Stomach (tissue), 8 donors: ENCODE measurements at regions not wholly inside any gene's neighbourhood (a gene's known extent, or its start where the extent isn't known, plus 50 kb on each side); places are given as distances from the start of the nearest gene placed in this dataset.

Source experiments
- DNase-seq, 2 donors: peaks; one replicate each; pipeline versions ENCODE4 v3.0.0 to v3.0.0-alpha.2; 2013 to 2019
- H3K27ac ChIP-seq, 5 donors: fragments of 200-600 bp in 4 of 5; sonication (generic) in 4 of 5; one replicate each; pipeline ENCODE4 v1.5.1; 2013 to 2019; ENCODE audit warnings: mild to moderate bottlenecking in 1 of 5, moderate library complexity in 1 of 5
- H3K27me3 ChIP-seq, 3 donors: fragments of 200-600 bp; sonication (generic); one replicate each; pipeline ENCODE4 v1.5.1; 2017 to 2019; ENCODE audit warnings: mixed run types in 1 of 3
- H3K36me3 ChIP-seq, 4 donors: fragments of 200-600 bp; sonication (generic); 1 replicate in 3 of 4; 2 replicates in 1 of 4; pipeline ENCODE4 v1.5.1; 2016 to 2019
- H3K4me1 ChIP-seq, 4 donors: fragments of 200-600 bp; sonication (generic); one replicate each; pipeline ENCODE4 v1.5.1; 2016 to 2019
- H3K4me3 ChIP-seq, 4 donors: fragments of 200-600 bp; sonication (generic) in 3 of 4; one replicate each; pipeline ENCODE4 v1.5.1; 2016 to 2019; ENCODE audit warnings: mild to moderate bottlenecking in 1 of 4
- H3K9me3 ChIP-seq, 4 donors: fragments of 200-600 bp; sonication (generic); one replicate each; pipeline ENCODE4 v1.5.1; 2016 to 2019
- CTCF ChIP-seq, 7 experiments: fragments of 450-650 bp in 4 of 7; fragments of 200-600 bp in 3 of 7; sonication (generic) in 3 of 7; IDR thresholded peaks; one replicate each; pipeline ENCODE4 v1.5.1; 2016 to 2019; ENCODE audit warnings: antibody characterized with exemption in 7 of 7, control low read depth in 2 of 7, mild to moderate bottlenecking in 1 of 7
- EP300 ChIP-seq: sonication (generic); formaldehyde crosslinking; IDR thresholded peaks from one replicate; pipeline ENCODE4 v1.6.1; 2017; ENCODE audit warnings: antibody characterized with exemption
- POLR2A ChIP-seq, 4 donors: fragments of 450-650 bp; IDR thresholded peaks; one replicate each; pipeline ENCODE4 v1.6.1; 2016; ENCODE audit warnings: antibody characterized with exemption in 4 of 4, control low read depth in 2 of 4, mild to moderate bottlenecking in 1 of 4, moderate library complexity in 1 of 4
- POLR2AphosphoS5 ChIP-seq, 3 donors: sonication (generic); formaldehyde crosslinking; IDR thresholded peaks; one replicate each; pipeline ENCODE4 v1.6.1; 2016; ENCODE audit warnings: antibody characterized with exemption in 3 of 3
- WGBS, 5 donors: extraction: QIAGEN DNeasy Blood & Tissue Kit in 3 of 5; methylation state at CpG; one replicate each; pipeline versions ENCODE4 v1.1.5 to v1.1.7; 2013 to 2018; 5-methylcytosine and 5-hydroxymethylcytosine counted together
- intact Hi-C: fragments of 100-400 bp; cut with DNase I; formaldehyde crosslinking; loops from one replicate; pipeline ENCODE4 v1.15.1; 2023; ENCODE audit warnings: low total_unique reads
- donor health status: healthy with polysubstance abuse.
- donor health status: Bipolar disorder and iron deficiency.
- donor health status: healthy.

GRCh38 chrX:45876206-45876605, 669.0 kb downstream of the ZNF674 start:
- 75 to 90% (median 87%) methylated on average over 4 of the region's 4 CpGs for WGBS, 5 donors
- DNase-seq: no peak
- intact Hi-C loops: no loop called here
- Histone ChIP-seq H3K4me3 (no peak overlapping the region), H3K27me3 (no peaks in the 10 kb centered on the region), H3K4me1 (no peaks in the 10 kb centered on the region), H3K9me3 (no peaks in the 10 kb centered on the region), H3K36me3 (no peaks in the 10 kb centered on the region), H3K27ac (no peak overlapping the region)
- TF ChIP-seq EP300: no peak
- TF ChIP-seq POLR2A (IDR thresholded peaks at IDR 0.05): no peak
- no peak for TF ChIP-seq CTCF (IDR thresholded peaks at IDR 0.05)
- TF ChIP-seq POLR2AphosphoS5 (IDR thresholded peaks at IDR 0.05): no peak

GRCh38 chrX:45873781-45874180, 671.4 kb downstream of the ZNF674 start:
- TF ChIP-seq EP300 (no peak), CTCF (IDR thresholded peaks at IDR 0.05) (no peak), POLR2AphosphoS5 (IDR thresholded peaks at IDR 0.05) (no peak), POLR2A (IDR thresholded peaks at IDR 0.05) (no peak)
- Histone ChIP-seq H3K9me3 (no peaks in the 10 kb centered on the region), H3K4me3 (no peak overlapping the region), H3K4me1 (no peaks in the 10 kb centered on the region), H3K27me3 (no peaks in the 10 kb centered on the region), H3K36me3 (no peaks in the 10 kb centered on the region), H3K27ac (no peak overlapping the region)
- intact Hi-C loops: no loop called here
- 57 to 91% (median 72%) methylated on average over 3 of the region's 3 CpGs for WGBS, 5 donors
- DNase-seq: no peak

- Histone ChIP-seq H3K27ac (no peak overlapping the region), H3K27me3 (no peaks in the 10 kb centered on the region), H3K36me3 (no peaks in the 10 kb centered on the region), H3K4me3 (no peak overlapping the region), H3K9me3 (no peaks in the 10 kb centered on the region), H3K4me1 (no peaks in the 10 kb centered on the region)
- DNase-seq: no peak
- 77 to 93% (median 82%) methylated on average over 1 of the region's 1 CpG for WGBS, 5 donors
- intact Hi-C loops: no loop called here
- TF ChIP-seq CTCF (IDR thresholded peaks at IDR 0.05) (no peak), POLR2A (IDR thresholded peaks at IDR 0.05) (no peak), POLR2AphosphoS5 (IDR thresholded peaks at IDR 0.05) (no peak)
Measured at GRCh38 chrX:45872480-45872879, 671.8 kb upstream of the DIPK2B start.

GRCh38 chrX:45868425-45868824, 667.7 kb upstream of the DIPK2B start:
- Histone ChIP-seq H3K27ac (no peak overlapping the region), H3K36me3 (no peaks in the 10 kb centered on the region), H3K4me1 (no peaks in the 10 kb centered on the region), H3K9me3 (no peaks in the 10 kb centered on the region), H3K27me3 (no peaks in the 10 kb centered on the region), H3K4me3 (no peak overlapping the region)
- intact Hi-C loops: no loop called here
- no peak for DNase-seq
- 36 to 79% (median 42%) methylated on average over 1 of the region's 1 CpG for WGBS, 5 donors
- no peak for TF ChIP-seq POLR2AphosphoS5 (IDR thresholded peaks at IDR 0.05)
- no peak for TF ChIP-seq POLR2A (IDR thresholded peaks at IDR 0.05)
- no peak for TF ChIP-seq CTCF (IDR thresholded peaks at IDR 0.05)
- TF ChIP-seq EP300: no peak
